Kidney glomerular epithelial cell (primary cell): ENCODE measurements at regions not wholly inside any gene's neighbourhood (a gene's known extent, or its start where the extent isn't known, plus 50 kb on each side); places are given as distances from the start of the nearest gene placed in this dataset.

Source experiments
- DNase-seq: peaks from one replicate; lab custom pipeline; 2025; lab: John Stamatoyannopoulos, UW

GRCh38 chr17:65405563-65405962 is 155.9 kb downstream of the AXIN2 start:
- DNase-seq, result no peak

GRCh38 chr17:65404761-65405160 is 156.7 kb downstream of the AXIN2 start:
- no peak for DNase-seq

DNA sequence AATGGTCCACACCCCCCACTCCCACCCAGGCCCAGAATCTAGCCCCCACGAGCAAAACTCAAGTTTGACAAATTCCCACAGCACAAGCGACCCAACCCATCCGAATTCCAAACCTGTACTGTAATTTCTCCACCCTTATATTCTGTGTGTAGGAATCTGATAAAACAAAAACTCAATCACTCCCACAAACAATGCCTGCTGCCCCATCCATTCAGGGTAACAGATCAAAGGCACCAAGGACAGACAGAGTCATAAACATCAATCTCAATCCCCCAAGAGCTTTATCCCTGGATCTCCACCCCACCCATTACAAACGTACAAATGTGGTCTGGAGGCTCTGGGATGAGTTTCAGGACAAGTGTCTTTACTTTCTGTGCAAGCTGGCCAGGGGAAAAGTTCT is 157.8 kb downstream of the AXIN2 start:
- DNase-seq, result no peak

DNA sequence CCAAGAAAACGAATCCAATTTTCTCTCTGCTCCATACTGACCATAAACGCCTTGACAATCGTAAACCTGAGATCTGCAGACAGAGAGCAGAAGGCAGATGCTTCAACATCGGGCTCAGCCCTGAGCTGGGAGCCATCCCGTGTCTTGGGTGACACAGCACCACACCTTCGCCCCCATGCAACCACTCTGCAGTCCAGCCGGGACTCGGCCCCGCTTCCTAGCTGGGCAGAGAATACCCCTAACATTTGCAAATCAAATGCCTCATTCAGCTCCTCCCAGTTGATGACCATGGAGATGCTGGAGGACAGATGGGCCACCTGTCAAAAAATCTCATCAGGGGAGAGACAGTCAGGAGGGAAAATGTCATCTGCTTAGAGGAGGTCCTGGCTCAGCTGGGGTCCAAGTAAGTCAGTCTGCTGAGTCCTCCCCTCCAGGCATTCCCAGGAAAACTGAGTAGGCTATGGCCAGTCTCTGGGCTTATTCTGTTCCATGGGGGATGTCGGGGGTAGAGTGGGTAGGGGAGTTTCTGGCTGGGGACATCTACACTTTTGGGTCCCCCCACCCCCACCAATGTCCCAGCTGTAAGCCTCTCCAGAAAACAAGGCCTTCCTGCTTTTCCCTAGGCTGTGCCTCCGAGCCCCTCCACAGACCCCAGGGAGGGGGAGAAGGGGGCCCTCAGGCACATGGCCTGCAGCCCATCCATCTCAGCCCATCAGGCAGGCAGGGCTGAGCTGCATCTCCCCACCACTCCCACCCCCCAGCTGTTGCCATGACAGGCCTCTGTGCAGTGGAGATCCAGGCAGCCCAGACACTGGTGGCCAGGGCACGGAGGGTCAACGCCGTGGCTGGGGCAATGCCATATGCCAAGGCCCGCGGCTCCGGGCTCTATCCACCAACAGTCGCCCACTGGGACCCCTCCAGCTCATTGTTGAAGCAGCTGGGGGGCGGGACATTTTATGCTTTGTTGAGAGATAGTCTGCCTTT is 158.6 kb downstream of the AXIN2 start:
- no peak for DNase-seq

DNA sequence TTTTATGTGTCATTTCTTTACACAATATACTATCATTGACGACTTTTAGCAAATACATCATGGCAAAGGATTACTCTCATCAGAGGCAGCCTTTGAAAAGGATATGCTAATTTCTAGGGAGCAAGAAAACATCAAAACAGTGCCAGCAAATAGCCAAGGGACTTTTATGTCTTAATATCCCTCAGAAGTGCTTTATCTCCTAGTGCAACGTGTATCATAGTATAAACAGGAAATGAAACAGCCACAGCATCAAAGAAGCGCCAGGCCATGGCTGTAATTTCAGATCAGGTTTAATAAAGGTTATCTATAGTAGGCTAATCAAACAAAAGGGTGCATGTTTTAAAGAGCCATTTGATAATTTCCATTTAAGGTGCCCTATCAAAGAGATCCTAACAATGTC is 159.9 kb downstream of the AXIN2 start:
- no peak for DNase-seq

DNA sequence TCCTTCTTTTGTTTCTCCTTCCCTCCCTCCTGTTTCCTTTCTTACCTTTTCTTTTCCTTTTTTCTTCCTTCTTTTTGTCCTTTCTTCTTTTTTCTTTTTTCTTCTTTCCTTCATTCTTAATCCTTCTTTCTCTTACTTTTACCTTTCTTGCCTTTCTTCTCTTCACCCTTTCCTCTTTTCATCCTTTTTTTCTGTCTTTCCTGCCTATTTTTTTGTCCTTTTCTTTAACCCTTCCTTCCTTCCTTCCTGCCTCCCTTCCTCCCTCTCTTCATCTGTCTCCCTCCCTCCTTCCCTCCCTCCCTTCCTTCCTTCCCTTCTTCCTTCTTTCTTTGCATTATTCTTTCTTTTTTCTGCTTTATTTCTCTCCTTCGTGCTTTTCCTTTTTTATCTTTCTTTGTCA is 160.7 kb downstream of the AXIN2 start:
- no peak for DNase-seq

- DNase-seq, result no peak
Observed at GRCh38 chr17:65398040-65398787, 163.2 kb downstream of the AXIN2 start.

DNA sequence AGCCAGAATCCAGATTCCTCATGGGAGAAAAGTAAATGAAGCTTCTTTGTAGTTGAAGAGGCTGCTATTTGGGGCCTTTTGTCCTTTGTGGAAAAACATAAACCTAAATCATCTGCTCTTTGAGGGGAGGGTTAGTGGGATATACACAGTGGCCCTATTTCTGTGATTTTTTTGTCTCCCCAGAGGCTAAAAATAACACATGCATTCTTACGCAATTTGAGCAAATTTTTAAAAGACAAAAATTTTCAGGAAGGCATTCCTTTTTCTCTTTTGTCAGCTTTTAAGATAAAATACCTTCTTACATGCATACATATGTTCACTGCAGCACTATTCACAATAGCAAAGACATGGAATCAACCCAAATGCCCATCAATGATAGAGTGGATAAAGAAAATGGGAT is 165.5 kb downstream of the AXIN2 start:
- DNase-seq, result no peak

DNA sequence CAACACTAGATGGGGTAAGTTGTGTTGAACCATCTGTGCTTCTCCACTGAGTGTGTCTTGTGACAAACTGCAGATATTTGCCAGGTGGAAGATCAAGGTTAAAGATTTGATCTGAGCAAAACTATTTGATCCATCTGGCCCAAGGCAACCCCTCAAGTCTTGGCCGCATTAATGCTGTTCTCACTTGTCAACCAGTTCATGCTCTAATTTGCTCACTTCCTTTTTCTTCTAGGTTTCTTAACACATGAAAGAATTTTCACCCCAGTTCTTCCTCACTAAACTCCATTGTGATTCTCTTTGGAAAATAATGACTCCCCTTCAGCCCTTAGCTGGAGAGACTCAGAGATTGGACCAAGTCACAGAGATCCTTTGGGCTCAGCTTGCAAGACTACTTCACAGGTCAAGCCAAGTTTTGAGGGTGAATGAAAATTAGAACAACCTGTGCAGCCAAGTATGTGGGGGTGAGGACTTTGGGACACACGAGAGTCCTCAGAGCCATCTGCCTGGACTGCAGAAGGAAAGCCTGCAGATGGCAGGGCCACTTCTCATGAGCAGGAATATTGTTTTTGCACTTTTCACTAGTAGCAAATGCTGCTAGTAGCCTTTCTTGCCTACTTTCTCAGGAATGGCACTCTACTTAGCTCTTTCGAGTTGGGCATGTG is 166.5 kb downstream of the AXIN2 start:
- no peak for DNase-seq

- DNase-seq, result no peak
Observed at GRCh38 chr17:65393514-65393913, 167.9 kb downstream of the AXIN2 start.

DNA sequence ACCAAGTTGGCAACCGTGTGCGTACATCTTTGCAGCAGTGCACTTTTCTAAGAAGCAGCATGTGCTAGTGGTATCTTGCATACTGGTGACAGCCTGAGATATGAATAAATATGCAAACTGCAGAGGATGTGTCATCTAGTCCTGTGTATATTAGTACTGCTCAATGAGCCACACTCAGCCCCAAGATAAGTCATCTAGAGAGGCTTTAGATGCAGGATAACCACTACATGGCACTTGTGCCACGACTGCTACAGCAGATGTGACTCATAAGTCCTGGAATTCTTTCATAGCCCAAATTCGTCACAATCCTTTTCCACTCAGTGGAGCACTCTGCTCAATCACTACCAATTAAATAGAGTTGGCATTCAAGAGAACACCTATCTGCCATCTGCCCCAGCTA is 171.5 kb downstream of the AXIN2 start:
- no peak for DNase-seq

GRCh38 chr17:65389426-65389825 is 172.0 kb downstream of the AXIN2 start:
- DNase-seq, result no peak

- no peak for DNase-seq
Observed at GRCh38 chr17:65388911-65389310, 172.5 kb downstream of the AXIN2 start.

DNA sequence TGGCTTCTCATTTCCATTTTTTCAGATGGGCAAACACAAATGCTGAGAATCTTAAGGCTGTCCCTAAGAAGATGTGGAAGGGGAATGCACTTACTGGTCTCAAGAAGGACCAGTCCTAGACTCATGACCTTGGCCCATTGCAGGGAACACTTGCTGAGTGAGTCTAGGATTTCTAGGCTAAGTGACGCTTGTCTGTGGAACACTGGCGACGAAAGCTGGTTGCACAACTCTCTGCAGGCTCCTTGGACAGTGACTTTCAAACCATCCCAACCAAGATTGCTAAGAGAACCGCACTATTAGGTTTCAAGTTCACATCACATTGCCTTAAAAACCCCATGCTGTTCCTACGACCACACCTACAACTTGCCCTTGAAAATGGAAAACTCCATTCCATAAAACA is 174.1 kb downstream of the AXIN2 start:
- DNase-seq, result no peak

- no peak for DNase-seq
Observed at GRCh38 chr17:65385726-65386125, 175.7 kb downstream of the AXIN2 start.

- DNase-seq, result no peak
Observed at GRCh38 chr17:65385071-65385470, 176.4 kb downstream of the AXIN2 start.

GRCh38 chr17:65381152-65381551 is 180.3 kb downstream of the AXIN2 start:
- DNase-seq, result no peak

DNA sequence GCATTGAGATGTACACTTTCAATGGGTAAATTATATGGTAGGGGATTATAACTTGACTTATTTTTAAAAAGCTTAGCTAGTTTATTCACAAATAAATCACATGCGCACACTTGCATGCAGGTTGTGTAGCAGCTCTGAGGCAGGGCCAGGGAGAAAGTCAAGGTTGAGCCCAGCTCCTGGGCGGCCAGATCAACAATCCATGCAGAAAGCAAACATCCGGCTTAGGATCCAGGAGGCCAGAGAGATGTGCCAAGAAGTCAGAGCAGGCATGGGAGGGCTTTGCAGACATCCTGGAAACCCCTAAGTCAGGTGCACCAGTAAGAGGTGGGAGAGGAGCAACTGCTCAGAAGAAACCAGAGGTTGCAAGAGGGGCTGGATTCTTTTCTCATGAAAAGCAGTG is 186.5 kb downstream of the AXIN2 start:
- DNase-seq, result no peak

- DNase-seq, result no peak
Observed at GRCh38 chr17:65371702-65372101, 189.7 kb downstream of the AXIN2 start.

DNA sequence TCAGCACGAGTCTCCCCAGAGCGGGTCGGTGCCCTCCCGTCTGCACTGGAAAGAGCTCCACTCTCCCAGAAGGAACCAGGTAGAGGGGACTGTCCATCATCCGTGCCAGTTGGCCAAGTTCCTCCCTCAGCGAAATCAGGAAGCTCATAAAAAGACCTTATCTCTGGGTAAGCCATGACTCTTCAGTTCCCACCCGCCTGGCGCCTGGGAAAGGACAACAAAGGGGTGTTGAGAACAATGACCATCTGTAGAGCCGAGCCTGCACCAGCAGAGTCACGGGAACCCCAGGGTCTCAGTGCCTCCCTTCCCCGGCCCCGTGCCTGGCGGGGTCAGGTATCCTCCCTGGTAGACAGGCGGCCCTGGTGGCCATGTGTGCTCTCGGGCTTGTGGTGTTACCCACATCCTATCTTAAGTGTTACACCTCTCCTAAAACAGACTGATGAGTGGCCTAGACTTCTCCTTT is 190.7 kb downstream of the AXIN2 start:
- no peak for DNase-seq

- DNase-seq, result no peak
Observed at GRCh38 chr17:65368341-65368740, 193.1 kb downstream of the AXIN2 start.

GRCh38 chr17:65366102-65366844 is 195.2 kb downstream of the AXIN2 start:
- DNase-seq, result no peak
